Left lung (tissue), 4 donors: ENCODE measurements at regions not wholly inside any gene's neighbourhood (a gene's known extent, or its start where the extent isn't known, plus 50 kb on each side); places are given as distances from the start of the nearest gene placed in this dataset.

ENCODE experiments used
- ATAC-seq: fragments of 200-7000 bp; cut with Tn5 transposase; one replicate; pipeline ENCODE4 v1.9.1; 2020; ENCODE audit warnings: moderate library complexity
- DNase-seq, 4 donors: peaks; one replicate each; pipeline ENCODE4 v3.0.0-alpha.2; 2013 to 2020
- H3K27ac ChIP-seq, 2 donors: fragments of 200-600 bp; sonication (generic) in 1 of 2; one replicate each; pipeline versions ENCODE4 v1.5.0 to v1.8.0; 2020 to 2021
- H3K27me3 ChIP-seq, 2 donors: fragments of 200-600 bp; sonication (generic) in 1 of 2; one replicate each; pipeline versions ENCODE4 v1.5.0 to v1.8.0; 2020 to 2021
- H3K36me3 ChIP-seq, 2 donors: fragments of 200-600 bp; sonication (generic) in 1 of 2; one replicate each; pipeline versions ENCODE4 v1.5.0 to v1.8.0; 2020 to 2021
- H3K4me1 ChIP-seq, 2 donors: fragments of 200-600 bp; one replicate each; pipeline ENCODE4 v1.8.0; 2021
- H3K4me3 ChIP-seq, 2 donors: fragments of 200-600 bp; sonication (generic) in 1 of 2; one replicate each; pipeline versions ENCODE4 v1.5.0 to v1.8.0; 2020 to 2021; ENCODE audit warnings: mild to moderate bottlenecking in 1 of 2
- H3K9me3 ChIP-seq, 2 donors: fragments of 200-600 bp; sonication (generic) in 1 of 2; one replicate each; pipeline versions ENCODE4 v1.5.0 to v1.8.0; 2020 to 2021
- CTCF ChIP-seq, 2 donors: fragments of 200-600 bp; sonication (generic) in 1 of 2; IDR thresholded peaks; one replicate each; pipeline versions ENCODE4 v1.5.0 to v1.8.0; 2021; ENCODE audit warnings: antibody characterized with exemption in 2 of 2
- intact Hi-C, 2 donors: fragments of 100-400 bp; cut with DNase I; formaldehyde crosslinking; loops; one replicate each; pipeline versions ENCODE4 v1.11.2 to v1.14.2; 2022
- donor health status: DM: no; HTN: yes; CAD: no.
- donor health status: DM: no; HTN: no; CAD: no.

GRCh38 chr11:131160846-131161245 lies 209.6 kb upstream of the NTM start:
- no peaks in the 10 kb centered on the region for H3K36me3 ChIP-seq
- H3K27ac ChIP-seq: no peak overlapping the region
- H3K4me3 ChIP-seq: no peak overlapping the region
- no peak for TF ChIP-seq CTCF (IDR thresholded peaks at IDR 0.05)
- H3K4me1 ChIP-seq: no peaks in the 10 kb centered on the region
- DNase-seq: no peak
- intact Hi-C loops: no loop called here
- H3K9me3 ChIP-seq: no peaks in the 10 kb centered on the region
- ATAC-seq: no peak
- H3K27me3 ChIP-seq: no peaks in the 10 kb centered on the region

- Histone ChIP-seq H3K9me3 (no peaks in the 10 kb centered on the region), H3K27me3 (no peaks in the 10 kb centered on the region), H3K4me3 (no peak overlapping the region), H3K36me3 (peaks cover 0 to 2% of the 10 kb centered on the region in 2 donors), H3K4me1 (no peaks in the 10 kb centered on the region), H3K27ac (no peak overlapping the region)
- ATAC-seq (no peak), DNase-seq (no peak)
- intact Hi-C loops: no loop called here
- TF ChIP-seq CTCF (IDR thresholded peaks at IDR 0.05): no peak
These were observed 206.8 kb upstream of the NTM start for GRCh38 chr11:131163613-131164012.

- no peaks in the 10 kb centered on the region for H3K27me3 ChIP-seq
- no peaks in the 10 kb centered on the region for H3K9me3 ChIP-seq
- H3K4me1 ChIP-seq: no peaks in the 10 kb centered on the region
- H3K36me3 ChIP-seq: peaks cover 0 to 2% of the 10 kb centered on the region in 2 donors
- ATAC-seq (no peak), DNase-seq (no peak)
- H3K27ac ChIP-seq: no peak overlapping the region
- no peak overlapping the region for H3K4me3 ChIP-seq
- no peak for TF ChIP-seq CTCF (IDR thresholded peaks at IDR 0.05)
- intact Hi-C loops: no loop called here
These were observed 205.4 kb upstream of the NTM start for GRCh38 chr11:131165036-131165435.

GRCh38 chr11:131168839-131169713 lies 201.3 kb upstream of the NTM start:
- intact Hi-C loops: no loop called here
- DNase-seq (no peak), ATAC-seq (no peak)

More at GRCh38 chr11:131168839-131169713, 201.3 kb upstream of the NTM start:
- H3K9me3 ChIP-seq: no peaks in the 10 kb centered on the region
- no peaks in the 10 kb centered on the region for H3K4me1 ChIP-seq
- no peak overlapping the region for H3K27ac ChIP-seq
- no peaks in the 10 kb centered on the region for H3K27me3 ChIP-seq
- H3K36me3 ChIP-seq: peaks cover 0 to 2% of the 10 kb centered on the region in 2 donors
- no peak for TF ChIP-seq CTCF (IDR thresholded peaks at IDR 0.05)
- no peak overlapping the region for H3K4me3 ChIP-seq
